Hepatocyte (in vitro differentiated cells): ENCODE measurements at regions not wholly inside any gene's neighbourhood (a gene's known extent, or its start where the extent isn't known, plus 50 kb on each side); places are given as distances from the start of the nearest gene placed in this dataset.
"Not testable (repeated sequence)": the region's sequence is repeated elsewhere in the genome, so short reads cannot be mapped to it uniquely, and the experiment has no call there.

ENCODE experiments used
- CTCF ChIP-seq: fragments of 200-600 bp; sonication (generic); IDR thresholded peaks from 2 replicates; pipeline ENCODE4 v1.5.1; 2016; ENCODE audit warnings: antibody characterized with exemption, mild to moderate bottlenecking; ENCODE audit not compliant: poor library complexity
- EZH2 ChIP-seq: fragments of 200-600 bp; sonication (generic); IDR thresholded peaks from 2 replicates; pipeline ENCODE4 v1.6.1; 2016; ENCODE audit warnings: antibody characterized with exemption, mild to moderate bottlenecking, borderline replicate concordance
- EZH2phosphoT487 ChIP-seq: fragments of 200-600 bp; sonication (generic); IDR thresholded peaks from one replicate; pipeline ENCODE4 v1.6.1; 2018; ENCODE audit warnings: antibody characterized with exemption, mild to moderate bottlenecking, low read depth, moderate library complexity; ENCODE audit not compliant: unreplicated experiment, severe bottlenecking

- TF ChIP-seq CTCF, EZH2phosphoT487, EZH2: not testable (repeated sequence)
Observed at GRCh38 chr11:38894201-38894600, 2296.2 kb upstream of the RAG2 start.
